WTC11 (cell line): ENCODE measurements at regions not wholly inside any gene's neighbourhood (a gene's known extent, or its start where the extent isn't known, plus 50 kb on each side); places are given as distances from the start of the nearest gene placed in this dataset.

Experiments
- ATAC-seq: fragments of 200-7000 bp; cut with Tn5 transposase; 2 replicates; pipeline ENCODE4 v1.10.0; 2021; ENCODE audit warnings: mild to moderate bottlenecking, moderate library complexity
- CTCF ChIA-PET: fragments of 300-600 bp; sonication (Branson Sonifier 250); formaldehyde crosslinking; loops from one replicate; lab custom pipeline; 2021; ENCODE audit warnings: antibody characterized with exemption; lab: Charles Lee
- POLR2A ChIA-PET: fragments of 350-600 bp; sonication (Branson Sonifier 250); formaldehyde crosslinking; loops from one replicate; lab custom pipeline; 2021; ENCODE audit warnings: antibody characterized with exemption; lab: Charles Lee
- DNase-seq: peaks from one replicate; pipeline ENCODE4 v3.0.0; 2021; ENCODE audit warnings: low spot score
- H3K27ac Mint-ChIP-seq: 2 replicates; pipeline ENCODE4 v1.8.0; 2021; ENCODE audit warnings: mixed read lengths
- H3K27me3 Mint-ChIP-seq: 2 replicates; pipeline ENCODE4 v1.8.0; 2021; ENCODE audit warnings: low read depth, mild to moderate bottlenecking, moderate library complexity, mixed read lengths
- H3K36me3 Mint-ChIP-seq: 2 replicates; pipeline ENCODE4 v1.8.0; 2021; ENCODE audit warnings: mixed read lengths
- H3K4me1 Mint-ChIP-seq: 2 replicates; pipeline ENCODE4 v1.8.0; 2022; ENCODE audit warnings: mixed read lengths
- H3K4me3 Mint-ChIP-seq: 2 replicates; pipeline ENCODE4 v1.8.0; 2021; ENCODE audit warnings: mild to moderate bottlenecking, moderate library complexity, mixed read lengths
- H3K9me3 Mint-ChIP-seq: 2 replicates; pipeline ENCODE4 v1.8.0; 2021; ENCODE audit warnings: mixed read lengths
- ARID4B ChIP-seq: sonication (generic); formaldehyde crosslinking; IDR thresholded peaks from 2 replicates; pipeline ENCODE4 v1.8.0; 2023; ENCODE audit warnings: missing genetic modification reagents, mild to moderate bottlenecking, borderline replicate concordance
- CBFB ChIP-seq: sonication (generic); formaldehyde crosslinking; IDR thresholded peaks from 2 replicates; pipeline ENCODE4 v1.8.1; 2022; ENCODE audit warnings: mild to moderate bottlenecking, low read depth, missing genetic modification reagents
- E2F5 ChIP-seq: sonication (generic); formaldehyde crosslinking; IDR thresholded peaks from 2 replicates; pipeline ENCODE4 v1.8.1; 2022; ENCODE audit warnings: mild to moderate bottlenecking, moderate library complexity, missing genetic modification reagents
- FOXJ3 ChIP-seq: sonication (generic); formaldehyde crosslinking; IDR thresholded peaks from 2 replicates; pipeline ENCODE4 v1.9.0; 2021; ENCODE audit warnings: missing genetic modification reagents, mild to moderate bottlenecking, borderline replicate concordance
- FOXK1 ChIP-seq: sonication (generic); formaldehyde crosslinking; IDR thresholded peaks from 2 replicates; pipeline ENCODE4 v1.8.0; 2022; ENCODE audit warnings: mild to moderate bottlenecking, moderate library complexity, missing genetic modification reagents
- GABPB1 ChIP-seq: sonication (generic); formaldehyde crosslinking; IDR thresholded peaks from 2 replicates; pipeline ENCODE4 v1.8.1; 2023; ENCODE audit warnings: mild to moderate bottlenecking, missing genetic modification reagents
- MXD4 ChIP-seq: fragments of 250-450 bp; sonication (Bioruptor Pico); IDR thresholded peaks from 2 replicates; pipeline ENCODE4 v1.8.0; 2021; ENCODE audit warnings: mild to moderate bottlenecking, moderate library complexity, borderline replicate concordance
- NFYB ChIP-seq: sonication (generic); formaldehyde crosslinking; conservative IDR thresholded peaks from 2 replicates; pipeline ENCODE4 v1.8.0; 2022; ENCODE audit warnings: low read depth, missing genetic modification reagents
- NR3C1 ChIP-seq: sonication (generic); formaldehyde crosslinking; conservative IDR thresholded peaks from 2 replicates; pipeline ENCODE4 v1.8.1; 2023; ENCODE audit warnings: low read depth, mild to moderate bottlenecking, missing genetic modification reagents
- OVOL2 ChIP-seq: fragments of 250-450 bp; sonication (Bioruptor Pico); IDR thresholded peaks from 2 replicates; pipeline ENCODE4 v1.9.0; 2021; ENCODE audit warnings: mild to moderate bottlenecking, borderline replicate concordance
- SMAD3 ChIP-seq: sonication (generic); formaldehyde crosslinking; IDR thresholded peaks from 2 replicates; pipeline ENCODE4 v1.8.0; 2022; ENCODE audit warnings: missing genetic modification reagents, mild to moderate bottlenecking, borderline replicate concordance
- TCF7 ChIP-seq: sonication (generic); formaldehyde crosslinking; IDR thresholded peaks from 2 replicates; pipeline ENCODE4 v1.8.0; 2022; ENCODE audit warnings: mild to moderate bottlenecking, low read depth, missing genetic modification reagents, moderate library complexity
- USF2 ChIP-seq: sonication (generic); formaldehyde crosslinking; IDR thresholded peaks from 2 replicates; pipeline ENCODE4 v1.8.1; 2023; ENCODE audit warnings: mild to moderate bottlenecking, missing genetic modification reagents, moderate library complexity
- ZNF317 ChIP-seq: sonication (generic); formaldehyde crosslinking; IDR thresholded peaks from 2 replicates; pipeline ENCODE4 v1.8.1; 2023; ENCODE audit warnings: low read depth, mild to moderate bottlenecking, moderate library complexity, missing genetic modification reagents, borderline replicate concordance
- ZNF423 ChIP-seq: fragments of 250-450 bp; sonication (Bioruptor Pico); IDR thresholded peaks from 2 replicates; pipeline ENCODE4 v2.1.2; 2022; ENCODE audit warnings: mild to moderate bottlenecking, moderate library complexity
- ZNF671 ChIP-seq: fragments of 250-450 bp; sonication (Bioruptor Pico); IDR thresholded peaks from 2 replicates; pipeline ENCODE4 v1.8.0; 2021; ENCODE audit warnings: mild to moderate bottlenecking
- TF ChIP-seq, protein P1 (sequence below): sonication (generic); formaldehyde crosslinking; conservative IDR thresholded peaks from 2 replicates; pipeline ENCODE4 v1.8.1; 2022; ENCODE audit warnings: mild to moderate bottlenecking, missing genetic modification reagents
- TF ChIP-seq, protein P2 (sequence below): sonication (generic); formaldehyde crosslinking; IDR thresholded peaks from 2 replicates; pipeline ENCODE4 v1.8.1; 2023; ENCODE audit warnings: mild to moderate bottlenecking, moderate library complexity, missing genetic modification reagents
- TF ChIP-seq, protein P3 (sequence below): fragments of 200-600 bp; IDR thresholded peaks from 2 replicates; pipeline ENCODE4 v1.8.0; 2022; ENCODE audit warnings: antibody characterized with exemption

DNA sequence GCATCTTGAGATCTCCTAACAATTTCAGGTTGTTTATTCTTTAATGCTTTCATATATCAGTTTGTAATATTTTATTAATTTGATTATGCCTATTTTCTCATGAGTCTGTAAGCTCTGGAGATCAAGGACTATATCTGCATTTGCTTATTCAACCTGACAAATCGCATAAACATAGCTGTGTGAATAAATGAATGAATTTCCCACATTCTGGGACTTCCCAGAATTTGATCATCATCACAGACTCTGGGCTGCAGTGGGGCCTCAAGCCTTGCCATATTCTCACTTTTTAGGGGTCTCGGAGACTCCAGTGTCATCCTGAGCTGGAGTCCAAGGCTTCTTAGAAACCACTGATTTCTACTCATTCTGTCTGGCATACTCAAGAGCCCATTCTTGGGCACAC is 180.5 kb downstream of the DAD1 start:
- Mint-ChIP-seq H3K4me1 (peaks cover 7% of the 10 kb centered on the region), H3K36me3 (no peaks in the 10 kb centered on the region), H3K27ac (no peak overlapping the region), H3K9me3 (no peaks in the 10 kb centered on the region), H3K4me3 (no peak overlapping the region), H3K27me3 (no peaks in the 10 kb centered on the region)
- TF ChIP-seq FOXK1 (CRISPR knock-in tag) (no peak), ZNF671 (CRISPR knock-in tag) (no peak), OVOL2 (CRISPR knock-in tag) (no peak), FOXJ3 (CRISPR knock-in tag) (no peak), ARID4B (no peak), TCF7 (CRISPR knock-in tag) (no peak), SMAD3 (CRISPR knock-in tag) (no peak), NR3C1 (CRISPR knock-in tag) (no peak), NFYB (CRISPR knock-in tag) (no peak), USF2 (no peak), GABPB1 (CRISPR knock-in tag) (no peak), ZNF423 (no peak), CBFB (CRISPR knock-in tag) (no peak), E2F5 (CRISPR knock-in tag) (no peak), ZNF317 (CRISPR knock-in tag) (no peak), MXD4 (CRISPR knock-in tag) (no peak)
- TF ChIP-seq, protein P1, sequence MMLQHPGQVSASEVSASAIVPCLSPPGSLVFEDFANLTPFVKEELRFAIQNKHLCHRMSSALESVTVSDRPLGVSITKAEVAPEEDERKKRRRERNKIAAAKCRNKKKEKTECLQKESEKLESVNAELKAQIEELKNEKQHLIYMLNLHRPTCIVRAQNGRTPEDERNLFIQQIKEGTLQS (CRISPR knock-in tag): no peak
- TF ChIP-seq, protein P2, sequence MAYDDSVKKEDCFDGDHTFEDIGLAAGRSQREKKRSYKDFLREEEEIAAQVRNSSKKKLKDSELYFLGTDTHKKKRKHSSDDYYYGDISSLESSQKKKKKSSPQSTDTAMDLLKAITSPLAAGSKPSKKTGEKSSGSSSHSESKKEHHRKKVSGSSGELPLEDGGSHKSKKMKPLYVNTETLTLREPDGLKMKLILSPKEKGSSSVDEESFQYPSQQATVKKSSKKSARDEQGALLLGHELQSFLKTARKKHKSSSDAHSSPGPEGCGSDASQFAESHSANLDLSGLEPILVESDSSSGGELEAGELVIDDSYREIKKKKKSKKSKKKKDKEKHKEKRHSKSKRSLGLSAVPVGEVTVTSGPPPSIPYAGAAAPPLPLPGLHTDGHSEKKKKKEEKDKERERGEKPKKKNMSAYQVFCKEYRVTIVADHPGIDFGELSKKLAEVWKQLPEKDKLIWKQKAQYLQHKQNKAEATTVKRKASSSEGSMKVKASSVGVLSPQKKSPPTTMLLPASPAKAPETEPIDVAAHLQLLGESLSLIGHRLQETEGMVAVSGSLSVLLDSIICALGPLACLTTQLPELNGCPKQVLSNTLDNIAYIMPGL (CRISPR knock-in tag): no peak
- TF ChIP-seq, protein P3, sequence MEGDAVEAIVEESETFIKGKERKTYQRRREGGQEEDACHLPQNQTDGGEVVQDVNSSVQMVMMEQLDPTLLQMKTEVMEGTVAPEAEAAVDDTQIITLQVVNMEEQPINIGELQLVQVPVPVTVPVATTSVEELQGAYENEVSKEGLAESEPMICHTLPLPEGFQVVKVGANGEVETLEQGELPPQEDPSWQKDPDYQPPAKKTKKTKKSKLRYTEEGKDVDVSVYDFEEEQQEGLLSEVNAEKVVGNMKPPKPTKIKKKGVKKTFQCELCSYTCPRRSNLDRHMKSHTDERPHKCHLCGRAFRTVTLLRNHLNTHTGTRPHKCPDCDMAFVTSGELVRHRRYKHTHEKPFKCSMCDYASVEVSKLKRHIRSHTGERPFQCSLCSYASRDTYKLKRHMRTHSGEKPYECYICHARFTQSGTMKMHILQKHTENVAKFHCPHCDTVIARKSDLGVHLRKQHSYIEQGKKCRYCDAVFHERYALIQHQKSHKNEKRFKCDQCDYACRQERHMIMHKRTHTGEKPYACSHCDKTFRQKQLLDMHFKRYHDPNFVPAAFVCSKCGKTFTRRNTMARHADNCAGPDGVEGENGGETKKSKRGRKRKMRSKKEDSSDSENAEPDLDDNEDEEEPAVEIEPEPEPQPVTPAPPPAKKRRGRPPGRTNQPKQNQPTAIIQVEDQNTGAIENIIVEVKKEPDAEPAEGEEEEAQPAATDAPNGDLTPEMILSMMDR: no peak
- DNase-seq: no peak
- ChIA-PET POLR2A (no interaction called here), CTCF (interaction anchor here (0.7 to 0.9 kb wide), 2 partner anchors 63 to 236 kb away, joined by 3 read pairs; no protein-coding TSS in a partner anchor)
- ATAC-seq: no peak
